CD4-positive, CD25-positive, alpha-beta regulatory T cell (primary cell): ENCODE measurements at regions not wholly inside any gene's neighbourhood (a gene's known extent, or its start where the extent isn't known, plus 50 kb on each side); places are given as distances from the start of the nearest gene placed in this dataset.

Experiments
- ATAC-seq, 2 donors: fragments of 150-1000 bp; cut with Tn5 transposase; one replicate each; pipeline ENCODE4 v1.10.0; 2021; ENCODE audit warnings: low read depth in 2 of 2, moderate number of reproducible peaks in 2 of 2, moderate library complexity in 1 of 2
- DNase-seq, 3 donors: peaks; one replicate each; pipeline versions ENCODE4 v3.0.0 to v3.0.0-alpha.2; 2012 to 2022; ENCODE audit warnings: mixed read lengths in 1 of 3
- H3K27ac ChIP-seq: one replicate; pipeline ENCODE4 v1.7.0; 2013; ENCODE audit warnings: mild to moderate bottlenecking, low read length; ENCODE audit not compliant: insufficient read depth, poor library complexity, severe bottlenecking
- H3K27me3 ChIP-seq: one replicate; pipeline ENCODE4 v1.7.0; 2013; ENCODE audit warnings: low read length; ENCODE audit not compliant: control insufficient read depth, insufficient read depth
- H3K36me3 ChIP-seq: one replicate; pipeline ENCODE4 v1.7.0; 2013; ENCODE audit warnings: mild to moderate bottlenecking, low read length, moderate library complexity; ENCODE audit not compliant: control insufficient read depth, insufficient read depth
- H3K4me1 ChIP-seq: 2 replicates; pipeline ENCODE4 v1.7.0; 2013; ENCODE audit warnings: mild to moderate bottlenecking, low read length; ENCODE audit not compliant: insufficient read depth, control insufficient read depth, poor library complexity, severe bottlenecking
- H3K4me3 ChIP-seq: one replicate; pipeline ENCODE4 v1.7.0; 2013; ENCODE audit warnings: low read depth, mild to moderate bottlenecking, low read length, moderate library complexity
- H3K9me3 ChIP-seq, 2 experiments: 1 replicate in 1 of 2; 2 replicates in 1 of 2; pipeline ENCODE4 v1.7.0; 2013; ENCODE audit warnings: low read length in 2 of 2, mild to moderate bottlenecking in 1 of 2, moderate library complexity in 1 of 2; ENCODE audit not compliant: control insufficient read depth in 2 of 2
- H3K27ac Mint-ChIP-seq, 3 donors: one replicate each; pipeline ENCODE4 v1.8.0; 2020 to 2022; ENCODE audit warnings: mild to moderate bottlenecking in 3 of 3, mixed read lengths in 3 of 3, moderate library complexity in 2 of 3
- H3K27me3 Mint-ChIP-seq: one replicate; pipeline ENCODE4 v1.8.0; 2022; ENCODE audit warnings: mild to moderate bottlenecking, mixed read lengths
- H3K36me3 Mint-ChIP-seq: one replicate; pipeline ENCODE4 v1.8.0; 2020; ENCODE audit warnings: mixed read lengths
- H3K4me1 Mint-ChIP-seq, 4 donors: one replicate each; pipeline ENCODE4 v1.8.0; 2020 to 2022; ENCODE audit warnings: mixed read lengths in 4 of 4, mild to moderate bottlenecking in 1 of 4
- H3K4me3 Mint-ChIP-seq, 4 donors: one replicate each; pipeline ENCODE4 v1.8.0; 2020 to 2022; ENCODE audit warnings: mild to moderate bottlenecking in 4 of 4, mixed read lengths in 4 of 4, moderate library complexity in 3 of 4
- H3K9me3 Mint-ChIP-seq, 7 donors: one replicate each; pipeline ENCODE4 v1.8.0; 2020 to 2022; ENCODE audit warnings: mixed read lengths in 7 of 7, mild to moderate bottlenecking in 3 of 7, moderate library complexity in 2 of 7

DNA sequence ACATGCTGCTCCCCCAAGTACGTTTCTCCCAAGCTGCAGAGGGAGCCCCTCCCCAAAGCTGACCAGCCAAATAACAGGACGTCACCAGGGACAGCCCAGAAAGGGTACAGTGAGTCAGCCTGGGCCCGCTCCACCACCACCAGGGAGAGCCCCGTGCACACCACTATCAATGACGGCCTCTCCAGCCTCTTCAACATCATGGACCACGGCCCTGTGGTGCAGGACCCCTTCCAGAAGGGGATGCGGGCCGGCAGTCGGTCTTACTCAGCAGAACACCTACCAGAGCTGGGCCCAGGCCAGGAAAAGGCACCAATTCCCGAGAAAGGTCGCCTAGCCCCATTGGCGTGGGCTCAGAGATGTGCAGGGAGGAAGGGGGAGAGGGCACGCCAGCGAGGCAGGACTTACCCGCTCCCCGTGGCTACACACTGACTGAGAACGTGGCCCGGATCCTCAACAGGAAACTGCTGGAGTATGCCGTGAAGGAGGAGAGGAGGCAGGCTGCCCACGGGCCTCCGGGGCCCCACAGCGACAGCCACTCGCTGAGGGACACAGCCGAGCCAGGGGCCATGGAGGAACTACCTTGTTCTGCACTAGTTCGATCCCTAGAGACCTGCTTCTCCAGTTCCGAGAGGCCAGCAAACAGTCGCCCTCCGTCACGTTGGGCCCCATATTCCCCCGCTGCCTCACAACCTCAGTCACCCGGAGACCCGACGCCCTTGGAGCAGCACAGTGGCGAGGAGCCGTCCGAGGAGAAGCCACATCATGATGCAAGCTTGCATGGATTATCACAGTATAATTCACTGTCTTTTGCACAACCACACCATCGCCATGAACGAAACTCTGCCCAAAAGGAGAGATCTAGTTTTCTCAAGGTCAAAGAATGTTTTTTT lies 815.9 kb upstream of the KLHL1 start:
- H3K27me3 Mint-ChIP-seq, result no peaks in the 10 kb centered on the region
- DNase-seq (no peak), ATAC-seq (peak in 1 of 2 donors; percentile 24)
- H3K9me3 Mint-ChIP-seq, result peaks cover 0 to 22% (median 5%) of the 10 kb centered on the region in 7 donors
- H3K36me3 Mint-ChIP-seq, result no peaks in the 10 kb centered on the region
- no peaks in the 10 kb centered on the region for H3K27me3 ChIP-seq
- H3K4me3 ChIP-seq, result no peak overlapping the region
- H3K27ac Mint-ChIP-seq, result no peak overlapping the region
- no peaks in the 10 kb centered on the region for H3K4me1 Mint-ChIP-seq
- no peaks in the 10 kb centered on the region for H3K36me3 ChIP-seq
- H3K4me1 ChIP-seq, result no peaks in the 10 kb centered on the region
- H3K27ac ChIP-seq, result no peak overlapping the region
- H3K4me3 Mint-ChIP-seq, result no peak overlapping the region
- peaks cover 0 to 7% of the 10 kb centered on the region in 2 experiments for H3K9me3 ChIP-seq

DNA sequence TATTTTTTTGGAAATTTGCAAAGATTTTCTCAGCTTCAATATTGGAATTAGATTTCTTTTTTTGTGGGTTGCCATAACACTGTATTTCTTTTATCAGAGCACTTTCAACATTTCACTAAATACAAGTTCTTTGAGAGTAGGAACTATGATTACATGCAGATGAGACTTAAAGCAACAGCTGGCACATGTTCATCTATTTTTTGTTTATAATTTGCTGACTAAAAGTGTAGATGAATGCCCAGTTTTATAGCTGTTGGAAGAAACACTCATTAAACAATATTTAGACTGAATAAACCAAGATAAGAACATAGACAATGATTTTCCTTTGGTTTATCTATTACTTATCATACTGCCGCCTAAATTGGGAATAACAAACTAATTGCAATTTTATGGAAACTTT lies 803.0 kb upstream of the KLHL1 start:
- Mint-ChIP-seq H3K27ac (no peak overlapping the region), H3K27me3 (no peaks in the 10 kb centered on the region), H3K36me3 (no peaks in the 10 kb centered on the region), H3K4me3 (no peak overlapping the region), H3K4me1 (no peaks in the 10 kb centered on the region), H3K9me3 (peaks cover 0 to 18% (median 1%) of the 10 kb centered on the region in 7 donors)
- Histone ChIP-seq H3K4me3 (no peak overlapping the region), H3K9me3 (no peaks in the 10 kb centered on the region), H3K4me1 (no peaks in the 10 kb centered on the region), H3K36me3 (no peaks in the 10 kb centered on the region), H3K27me3 (no peaks in the 10 kb centered on the region), H3K27ac (no peak overlapping the region)
- ATAC-seq (no peak), DNase-seq (no peak)

- Histone ChIP-seq H3K4me1 (no peaks in the 10 kb centered on the region), H3K4me3 (no peak overlapping the region), H3K9me3 (no peaks in the 10 kb centered on the region), H3K27me3 (no peaks in the 10 kb centered on the region), H3K36me3 (no peaks in the 10 kb centered on the region), H3K27ac (no peak overlapping the region)
- no peak for ATAC-seq
- Mint-ChIP-seq H3K4me3 (no peak overlapping the region), H3K36me3 (no peaks in the 10 kb centered on the region), H3K27ac (no peak overlapping the region), H3K4me1 (no peaks in the 10 kb centered on the region), H3K27me3 (no peaks in the 10 kb centered on the region), H3K9me3 (peaks cover 0 to 18% (median 2%) of the 10 kb centered on the region in 7 donors)
- no peak for DNase-seq
These were observed 800.5 kb upstream of the KLHL1 start for GRCh38 chr13:70908795-70909194.

DNA sequence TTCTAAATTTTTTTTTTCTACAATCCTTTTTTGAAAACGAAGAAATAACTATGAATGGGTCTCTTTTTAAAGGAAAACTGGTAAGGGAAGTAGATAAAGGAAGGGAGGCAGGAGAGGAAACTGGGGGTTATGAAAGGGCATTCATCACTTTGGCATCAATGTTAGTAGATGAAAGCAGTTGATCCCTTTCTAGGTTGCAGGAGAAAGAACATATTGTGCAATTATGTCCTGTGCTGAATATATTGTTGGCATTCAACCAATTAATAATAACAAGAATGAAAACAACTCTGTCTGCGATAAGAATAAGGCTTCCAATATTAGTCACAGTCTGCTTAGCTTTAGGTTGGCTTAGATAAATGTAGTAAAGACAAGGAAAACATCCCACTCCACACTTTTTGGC lies 796.8 kb upstream of the KLHL1 start:
- Mint-ChIP-seq H3K36me3 (no peaks in the 10 kb centered on the region), H3K9me3 (peaks cover 0 to 20% (median 4%) of the 10 kb centered on the region in 7 donors), H3K4me3 (no peak overlapping the region), H3K4me1 (no peaks in the 10 kb centered on the region), H3K27ac (no peak overlapping the region), H3K27me3 (no peaks in the 10 kb centered on the region)
- H3K4me3 ChIP-seq, result no peak overlapping the region
- no peaks in the 10 kb centered on the region for H3K4me1 ChIP-seq
- ATAC-seq, result no peak
- H3K27me3 ChIP-seq, result no peaks in the 10 kb centered on the region
- H3K9me3 ChIP-seq, result no peaks in the 10 kb centered on the region
- no peak overlapping the region for H3K27ac ChIP-seq
- no peak for DNase-seq
- no peaks in the 10 kb centered on the region for H3K36me3 ChIP-seq

DNA sequence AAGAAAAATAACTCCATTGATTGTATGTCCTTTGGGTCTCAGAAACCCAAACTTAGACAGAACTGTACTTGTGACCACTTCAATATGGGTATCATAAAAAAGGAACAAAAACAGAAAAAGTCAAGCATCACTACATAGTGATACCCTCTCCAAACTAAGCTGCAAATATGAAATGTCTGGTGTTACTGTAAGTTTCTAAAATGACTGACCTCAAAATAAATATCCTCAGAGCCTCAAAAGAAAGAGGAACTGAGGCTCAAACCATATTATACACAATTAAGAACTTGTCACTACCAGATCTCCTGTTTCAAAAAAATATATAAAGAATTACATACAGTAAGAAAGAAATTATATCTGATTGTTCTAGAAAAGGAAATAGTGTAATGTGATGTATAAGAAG lies 787.9 kb upstream of the KLHL1 start:
- ATAC-seq, result no peak
- no peak overlapping the region for H3K27ac Mint-ChIP-seq
- no peaks in the 10 kb centered on the region for H3K4me1 Mint-ChIP-seq

DNA sequence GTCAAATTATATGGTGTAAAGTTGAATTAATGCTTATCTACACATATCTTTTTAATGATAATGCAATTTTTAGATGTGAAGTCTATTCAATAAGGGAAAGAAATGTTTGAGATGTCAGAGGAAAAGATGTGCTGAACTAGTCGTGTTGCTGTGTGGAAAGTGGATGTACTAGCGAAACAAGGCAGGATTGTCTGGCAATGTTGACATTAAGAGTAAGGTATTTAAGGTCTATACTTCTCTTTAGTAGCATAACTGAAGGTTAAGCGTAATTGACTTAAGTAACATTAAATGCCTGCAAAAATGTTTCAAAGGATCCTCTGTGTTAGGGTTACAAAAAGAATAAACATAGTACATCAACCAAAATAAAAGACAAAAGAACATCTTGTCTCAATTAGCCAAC lies 787.3 kb upstream of the KLHL1 start:
- H3K27me3 Mint-ChIP-seq, result no peaks in the 10 kb centered on the region
- Histone ChIP-seq H3K27ac (no peak overlapping the region), H3K9me3 (no peaks in the 10 kb centered on the region), H3K4me1 (no peaks in the 10 kb centered on the region), H3K36me3 (no peaks in the 10 kb centered on the region), H3K27me3 (no peaks in the 10 kb centered on the region), H3K4me3 (no peak overlapping the region)
- peaks cover 0 to 3% (median 0%) of the 10 kb centered on the region in 7 donors for H3K9me3 Mint-ChIP-seq
- DNase-seq (no peak), ATAC-seq (no peak)
- no peak overlapping the region for H3K27ac Mint-ChIP-seq
- no peaks in the 10 kb centered on the region for H3K4me1 Mint-ChIP-seq
- no peak overlapping the region for H3K4me3 Mint-ChIP-seq
- no peaks in the 10 kb centered on the region for H3K36me3 Mint-ChIP-seq

More for the DNA sequence above, 787.9 kb upstream of the KLHL1 start:
- Histone ChIP-seq H3K9me3 (no peaks in the 10 kb centered on the region), H3K36me3 (no peaks in the 10 kb centered on the region), H3K4me3 (no peak overlapping the region), H3K4me1 (no peaks in the 10 kb centered on the region), H3K27me3 (no peaks in the 10 kb centered on the region), H3K27ac (no peak overlapping the region)
- H3K4me3 Mint-ChIP-seq, result no peak overlapping the region
- H3K27me3 Mint-ChIP-seq, result no peaks in the 10 kb centered on the region
- no peak for DNase-seq
- peaks cover 0 to 3% (median 0%) of the 10 kb centered on the region in 7 donors for H3K9me3 Mint-ChIP-seq
- H3K36me3 Mint-ChIP-seq, result no peaks in the 10 kb centered on the region

DNA sequence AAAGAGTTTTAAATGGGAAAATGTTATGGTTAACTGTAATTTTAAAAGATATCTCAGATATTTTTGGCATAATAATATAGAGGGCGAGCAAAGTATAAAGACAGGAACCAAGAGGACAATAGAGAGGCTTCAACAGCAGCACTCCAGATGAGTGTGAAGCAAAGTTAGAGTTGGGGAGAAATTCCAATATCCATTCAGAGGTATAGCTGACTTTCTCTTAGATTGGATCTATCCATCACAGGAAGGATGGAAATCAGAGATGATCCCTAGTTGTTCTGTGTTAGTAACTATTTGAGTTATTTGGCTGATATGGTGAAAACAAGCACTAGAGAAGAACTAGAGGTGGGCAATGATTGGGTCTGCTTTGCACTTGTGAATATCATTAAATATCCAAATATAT lies 786.0 kb upstream of the KLHL1 start:
- peaks cover 0 to 3% (median 0%) of the 10 kb centered on the region in 7 donors for H3K9me3 Mint-ChIP-seq
- no peaks in the 10 kb centered on the region for H3K36me3 Mint-ChIP-seq
- Histone ChIP-seq H3K27me3 (no peaks in the 10 kb centered on the region), H3K4me1 (no peaks in the 10 kb centered on the region), H3K27ac (no peak overlapping the region), H3K9me3 (no peaks in the 10 kb centered on the region), H3K36me3 (no peaks in the 10 kb centered on the region), H3K4me3 (no peak overlapping the region)
- no peak overlapping the region for H3K4me3 Mint-ChIP-seq
- H3K4me1 Mint-ChIP-seq, result no peaks in the 10 kb centered on the region
- DNase-seq (no peak), ATAC-seq (no peak)
- no peak overlapping the region for H3K27ac Mint-ChIP-seq
- H3K27me3 Mint-ChIP-seq, result no peaks in the 10 kb centered on the region

GRCh38 chr13:70893832-70894231 lies 785.6 kb upstream of the KLHL1 start:
- no peaks in the 10 kb centered on the region for H3K36me3 ChIP-seq
- no peaks in the 10 kb centered on the region for H3K36me3 Mint-ChIP-seq
- H3K9me3 Mint-ChIP-seq, result peaks cover 0 to 4% (median 0%) of the 10 kb centered on the region in 7 donors
- no peaks in the 10 kb centered on the region for H3K27me3 ChIP-seq
- H3K27ac ChIP-seq, result no peak overlapping the region
- DNase-seq (no peak), ATAC-seq (no peak)
- H3K27ac Mint-ChIP-seq, result no peak overlapping the region
- H3K4me1 Mint-ChIP-seq, result no peaks in the 10 kb centered on the region
- H3K4me3 ChIP-seq, result no peak overlapping the region
- no peak overlapping the region for H3K4me3 Mint-ChIP-seq
- no peaks in the 10 kb centered on the region for H3K27me3 Mint-ChIP-seq
- no peaks in the 10 kb centered on the region for H3K4me1 ChIP-seq
- no peaks in the 10 kb centered on the region for H3K9me3 ChIP-seq
